SK-N-SH treated with all-trans-retinoic acid at 6 μM for 48 hours (cell line): ENCODE measurements at regions not wholly inside any gene's neighbourhood (a gene's known extent, or its start where the extent isn't known, plus 50 kb on each side); places are given as distances from the start of the nearest gene placed in this dataset.
"Not testable (repeated sequence)": the region's sequence is repeated elsewhere in the genome, so short reads cannot be mapped to it uniquely, and the experiment has no call there.

Source experiments
- ATAC-seq: fragments of 200-7000 bp; cut with Tn5 transposase; 3 replicates; pipeline ENCODE4 v1.9.1; 2020; ENCODE audit warnings: mild to moderate bottlenecking, moderate library complexity
- BACH2 ChIP-seq: fragments of 250-450 bp; sonication (Bioruptor Pico); IDR thresholded peaks from 2 replicates; pipeline ENCODE4 v1.9.0; 2021; ENCODE audit warnings: mild to moderate bottlenecking, borderline replicate concordance
- CSDC2 ChIP-seq: fragments of 250-450 bp; sonication (Bioruptor Pico); IDR thresholded peaks from 2 replicates; pipeline ENCODE4 v1.5.0; 2020; ENCODE audit warnings: mild to moderate bottlenecking, moderate library complexity
- CSRNP3 ChIP-seq: fragments of 250-450 bp; sonication (Bioruptor Pico); IDR thresholded peaks from 2 replicates; pipeline ENCODE4 v1.5.1; 2021; ENCODE audit warnings: mild to moderate bottlenecking, moderate library complexity
- ESRRG ChIP-seq: fragments of 250-450 bp; sonication (Bioruptor Pico); IDR thresholded peaks from 2 replicates; pipeline ENCODE4 v1.6.1; 2021; ENCODE audit warnings: mild to moderate bottlenecking
- ISL1 ChIP-seq: fragments of 250-450 bp; sonication (Bioruptor Pico); IDR thresholded peaks from 2 replicates; pipeline ENCODE4 v2.1.2; 2022; ENCODE audit warnings: mild to moderate bottlenecking, moderate library complexity
- OSR1 ChIP-seq: fragments of 250-450 bp; sonication (Bioruptor Pico); IDR thresholded peaks from 2 replicates; pipeline ENCODE4 v1.8.0; 2022; ENCODE audit warnings: moderate library complexity, mild to moderate bottlenecking, inconsistent platforms
- PATZ1 ChIP-seq: fragments of 250-450 bp; sonication (Bioruptor Pico); IDR thresholded peaks from 2 replicates; pipeline ENCODE4 v1.8.0; 2020; ENCODE audit warnings: mild to moderate bottlenecking, moderate library complexity, borderline replicate concordance
- RARB ChIP-seq: fragments of 250-450 bp; sonication (Bioruptor Pico); IDR thresholded peaks from 2 replicates; pipeline ENCODE4 v1.8.0; 2021; ENCODE audit warnings: mild to moderate bottlenecking, moderate library complexity
- SNAI2 ChIP-seq: fragments of 250-450 bp; sonication (Bioruptor Pico); IDR thresholded peaks from 2 replicates; pipeline ENCODE4 v1.5.0; 2020; ENCODE audit warnings: mild to moderate bottlenecking, moderate library complexity
- TCF4 ChIP-seq: fragments of 250-450 bp; sonication (Bioruptor Pico); IDR thresholded peaks from 2 replicates; pipeline ENCODE4 v1.8.0; 2021; ENCODE audit warnings: mild to moderate bottlenecking, moderate library complexity, borderline replicate concordance
- TSHZ2 ChIP-seq: fragments of 250-450 bp; sonication (Bioruptor Pico); IDR thresholded peaks from 2 replicates; pipeline ENCODE4 v1.5.0; 2020; ENCODE audit warnings: mild to moderate bottlenecking, moderate library complexity
- ZC3H10 ChIP-seq: fragments of 250-450 bp; sonication (Bioruptor Pico); IDR thresholded peaks from 2 replicates; pipeline ENCODE4 v1.5.1; 2021; ENCODE audit warnings: mild to moderate bottlenecking, moderate library complexity
- ZFP3 ChIP-seq: fragments of 250-450 bp; sonication (Bioruptor Pico); IDR thresholded peaks from 2 replicates; pipeline ENCODE4 v1.5.0; 2020; ENCODE audit warnings: mild to moderate bottlenecking, moderate library complexity
- ZFP30 ChIP-seq: fragments of 450-650 bp; formaldehyde crosslinking; IDR thresholded peaks from 2 replicates; pipeline ENCODE4 v1.5.0; 2022; ENCODE audit warnings: mild to moderate bottlenecking, moderate library complexity

- no peak for TF ChIP-seq ZFP30
- TF ChIP-seq ZC3H10 (CRISPR knock-in tag): no peak
- no peak for TF ChIP-seq RARB (CRISPR knock-in tag)
- TF ChIP-seq CSRNP3: no peak
- TF ChIP-seq SNAI2 (CRISPR knock-in tag): no peak
- no peak for TF ChIP-seq BACH2 (CRISPR knock-in tag)
- no peak for TF ChIP-seq TSHZ2
- TF ChIP-seq ESRRG (CRISPR knock-in tag): no peak
- no peak for TF ChIP-seq ISL1 (CRISPR knock-in tag)
- TF ChIP-seq ZFP3 (CRISPR knock-in tag): no peak
- no peak for TF ChIP-seq OSR1
- TF ChIP-seq, all 23 proteins: peak for 0
- no peak for ATAC-seq
These were observed 76.2 kb upstream of the GBA3 start for GRCh38 chr4:22616516-22616915.

GRCh38 chr4:22620144-22620543 is 72.6 kb upstream of the GBA3 start:
- ATAC-seq: not testable (repeated sequence)

GRCh38 chr4:22621970-22622369 is 70.8 kb upstream of the GBA3 start:
- not testable (repeated sequence) for ATAC-seq

GRCh38 chr4:22624002-22624401 is 68.7 kb upstream of the GBA3 start:
- ATAC-seq: not testable (repeated sequence)

- no peak for ATAC-seq
- no peak for TF ChIP-seq TCF4 (CRISPR knock-in tag)
- no peak for TF ChIP-seq TSHZ2
- no peak for TF ChIP-seq PATZ1 (CRISPR knock-in tag)
- no peak for TF ChIP-seq ISL1 (CRISPR knock-in tag)
- TF ChIP-seq CSDC2 (CRISPR knock-in tag): no peak
These were observed 67.4 kb upstream of the GBA3 start for GRCh38 chr4:22625311-22625710.

- ATAC-seq: not testable (repeated sequence)
These were observed 64.9 kb upstream of the GBA3 start for GRCh38 chr4:22627851-22628250.

- ATAC-seq: not testable (repeated sequence)
These were observed 62.4 kb upstream of the GBA3 start for GRCh38 chr4:22630161-22630975.

GRCh38 chr4:22631167-22631566 is 61.6 kb upstream of the GBA3 start:
- ATAC-seq: not testable (repeated sequence)
